HUES6 (cell line): ENCODE measurements at regions not wholly inside any gene's neighbourhood (a gene's known extent, or its start where the extent isn't known, plus 50 kb on each side); places are given as distances from the start of the nearest gene placed in this dataset.

Experiments used
- H3K27ac ChIP-seq: 2 replicates; pipeline ENCODE4 v1.7.0; 2013; ENCODE audit warnings: low read depth, mild to moderate bottlenecking, low read length, inconsistent platforms
- H3K27me3 ChIP-seq: 2 replicates; pipeline ENCODE4 v1.6.1; 2013; ENCODE audit warnings: low read length; ENCODE audit not compliant: control insufficient read depth, insufficient read depth
- H3K36me3 ChIP-seq: 2 replicates; pipeline ENCODE4 v1.6.1; 2013; ENCODE audit warnings: low read length; ENCODE audit not compliant: control insufficient read depth, insufficient read depth
- H3K4me1 ChIP-seq: 2 replicates; pipeline ENCODE4 v1.6.1; 2013; ENCODE audit warnings: low read length; ENCODE audit not compliant: control insufficient read depth, insufficient read depth
- H3K4me3 ChIP-seq: 2 replicates; pipeline ENCODE4 v1.5.1; 2013; ENCODE audit warnings: low read depth, low read length
- H3K9ac ChIP-seq: one replicate; pipeline ENCODE4 v1.6.1; 2013; ENCODE audit warnings: mild to moderate bottlenecking, low read length
- H3K9me3 ChIP-seq: 2 replicates; pipeline ENCODE4 v1.6.1; 2013; ENCODE audit warnings: low read depth, low read length; ENCODE audit not compliant: control insufficient read depth, insufficient read depth

DNA sequence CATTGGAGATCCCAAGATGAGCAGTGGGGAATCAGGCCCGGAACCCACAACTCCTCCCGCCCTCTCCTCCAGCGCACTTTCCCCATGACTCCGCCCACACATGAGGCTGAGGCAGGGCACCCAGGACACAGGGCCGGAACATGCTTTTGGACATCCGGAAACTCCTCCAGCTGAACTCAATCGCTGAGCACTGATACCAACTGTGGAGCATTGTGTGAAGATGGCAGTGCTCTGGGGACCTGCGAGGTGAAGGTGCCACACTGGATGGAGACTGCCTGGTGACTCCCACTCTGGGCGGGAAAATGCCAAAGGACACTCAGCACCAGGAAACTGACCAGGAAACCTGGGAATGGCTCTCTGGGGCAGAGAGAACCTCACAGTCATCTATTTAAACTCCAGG lies 189.1 kb downstream of the FAM43A start:
- Histone ChIP-seq H3K27me3 (no peaks in the 10 kb centered on the region), H3K4me1 (peaks cover 30% of the 10 kb centered on the region), H3K9me3 (peaks cover 4% of the 10 kb centered on the region), H3K27ac (no peak overlapping the region), H3K4me3 (no peak overlapping the region), H3K9ac (no peak overlapping the region), H3K36me3 (no peaks in the 10 kb centered on the region)

DNA sequence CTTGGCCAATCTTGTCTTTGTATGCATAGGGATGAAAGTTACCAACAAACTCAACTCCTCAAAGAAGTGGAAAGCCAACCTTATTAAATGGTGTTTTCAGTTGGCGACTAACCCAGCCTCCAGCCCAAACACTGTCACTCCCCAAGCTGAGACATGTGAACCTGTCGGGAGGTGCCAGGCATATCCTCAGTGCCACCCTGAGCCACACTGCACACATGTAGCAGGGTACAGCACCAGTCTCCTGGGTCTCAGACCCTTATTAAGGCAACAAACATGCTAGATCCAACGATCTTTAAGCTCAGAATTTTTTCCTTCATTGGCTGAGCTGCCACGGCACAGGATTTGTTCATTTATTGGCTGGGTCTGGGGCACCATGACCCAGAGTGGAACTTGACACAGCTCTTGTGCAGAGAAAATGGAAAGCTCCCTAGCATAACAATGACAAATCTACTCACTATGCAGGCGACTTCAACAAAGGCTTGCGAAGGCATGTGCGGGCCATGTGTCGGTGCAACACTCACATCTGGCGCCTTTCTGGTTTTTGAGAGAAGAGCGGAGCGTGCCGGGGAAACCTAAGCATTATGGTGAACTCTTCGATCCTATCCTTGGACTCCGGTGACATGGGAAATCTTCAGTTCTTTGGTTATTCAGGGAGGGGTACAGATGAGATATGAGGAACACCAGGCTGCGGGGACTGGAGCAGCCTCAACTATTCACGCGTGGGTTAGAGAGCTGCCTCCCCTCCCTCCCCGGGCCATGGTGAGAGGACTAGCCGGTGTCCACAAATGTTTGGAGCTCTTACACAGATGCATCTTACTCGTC lies 190.1 kb downstream of the FAM43A start:
- no peaks in the 10 kb centered on the region for H3K27me3 ChIP-seq
- H3K9me3 ChIP-seq, result no peaks in the 10 kb centered on the region
- H3K4me3 ChIP-seq, result no peak overlapping the region
- H3K36me3 ChIP-seq, result no peaks in the 10 kb centered on the region
- no peak overlapping the region for H3K9ac ChIP-seq
- H3K4me1 ChIP-seq, result peaks cover 25% of the 10 kb centered on the region
- no peak overlapping the region for H3K27ac ChIP-seq

DNA sequence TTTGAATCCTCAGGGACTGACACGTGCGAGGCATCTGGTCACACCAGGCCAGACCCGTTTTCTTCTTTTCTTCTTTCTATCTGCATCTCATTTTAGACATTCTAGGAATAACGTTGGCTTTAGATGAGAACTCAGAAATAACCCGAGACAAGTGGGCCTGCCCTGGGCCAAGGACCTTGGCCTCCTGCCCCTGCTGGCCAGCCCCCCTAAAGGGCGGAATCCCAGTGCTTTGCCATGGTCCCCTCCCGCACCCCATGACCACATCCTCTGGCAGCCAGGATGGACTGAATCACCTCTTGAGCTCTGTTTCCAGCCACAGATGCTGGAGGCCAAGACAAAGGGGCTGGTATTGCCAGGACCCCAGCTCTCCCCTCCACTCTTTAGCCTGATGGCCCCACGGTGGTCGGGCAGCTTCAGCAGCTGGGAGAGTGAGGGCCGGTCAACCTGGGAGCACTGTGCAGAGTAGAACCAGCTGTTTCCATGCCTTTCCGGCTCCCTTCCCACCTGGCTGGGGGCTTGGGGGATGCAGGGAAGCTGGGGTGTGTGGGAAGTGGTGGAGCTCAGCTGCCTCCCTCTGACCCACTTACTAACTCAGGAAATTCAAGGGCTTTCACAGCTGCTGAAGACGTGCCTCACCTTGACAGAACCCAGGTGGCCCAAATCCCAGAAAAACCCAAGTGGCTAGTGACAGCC lies 190.9 kb downstream of the FAM43A start:
- H3K9ac ChIP-seq, result no peak overlapping the region
- H3K4me1 ChIP-seq, result peaks cover 18% of the 10 kb centered on the region
- no peak overlapping the region for H3K27ac ChIP-seq
- no peaks in the 10 kb centered on the region for H3K27me3 ChIP-seq
- no peaks in the 10 kb centered on the region for H3K36me3 ChIP-seq
- no peaks in the 10 kb centered on the region for H3K9me3 ChIP-seq
- no peak overlapping the region for H3K4me3 ChIP-seq

DNA sequence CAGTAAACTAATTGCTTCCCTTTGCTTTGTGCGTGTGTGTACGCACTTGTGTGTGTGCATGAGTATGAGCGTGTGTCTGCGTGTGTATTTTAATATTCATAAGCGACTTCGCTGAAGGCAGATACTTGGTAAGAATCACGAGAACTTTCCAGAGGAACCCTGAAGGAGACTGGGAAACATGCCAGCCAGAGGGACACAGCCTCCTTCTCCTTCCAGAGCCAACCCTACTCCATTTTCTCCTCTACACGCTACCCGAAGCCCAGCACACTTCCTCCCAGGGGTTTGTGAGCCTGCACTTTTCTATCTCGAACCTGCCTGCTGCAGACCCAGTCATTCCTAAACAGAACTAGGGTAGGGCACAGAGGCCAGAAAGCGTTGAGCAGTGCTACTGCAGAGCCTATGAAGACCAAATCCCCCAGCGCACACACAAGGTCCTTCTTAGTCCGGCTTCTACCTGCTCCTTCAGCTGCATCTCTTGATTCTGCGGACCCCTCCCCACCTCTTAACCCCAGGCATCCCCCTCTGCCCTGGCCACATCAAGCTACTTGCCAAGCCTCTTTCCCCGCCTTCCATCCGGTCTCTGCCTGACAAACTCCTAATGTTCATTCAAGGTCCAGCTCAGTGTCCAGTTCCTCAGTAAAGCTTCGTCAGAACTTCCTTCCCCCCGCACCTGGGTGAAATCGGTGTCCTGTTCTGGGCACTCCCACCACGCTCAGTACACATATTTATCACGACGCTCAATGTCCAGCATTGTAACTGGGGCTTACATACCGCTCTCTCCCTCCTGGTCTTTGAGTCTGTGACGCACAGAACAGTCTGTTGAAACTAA lies 191.8 kb downstream of the FAM43A start:
- Histone ChIP-seq H3K9ac (no peak overlapping the region), H3K9me3 (no peaks in the 10 kb centered on the region), H3K27ac (no peak overlapping the region), H3K4me3 (no peak overlapping the region), H3K4me1 (peaks cover 8% of the 10 kb centered on the region), H3K27me3 (no peaks in the 10 kb centered on the region), H3K36me3 (no peaks in the 10 kb centered on the region)

DNA sequence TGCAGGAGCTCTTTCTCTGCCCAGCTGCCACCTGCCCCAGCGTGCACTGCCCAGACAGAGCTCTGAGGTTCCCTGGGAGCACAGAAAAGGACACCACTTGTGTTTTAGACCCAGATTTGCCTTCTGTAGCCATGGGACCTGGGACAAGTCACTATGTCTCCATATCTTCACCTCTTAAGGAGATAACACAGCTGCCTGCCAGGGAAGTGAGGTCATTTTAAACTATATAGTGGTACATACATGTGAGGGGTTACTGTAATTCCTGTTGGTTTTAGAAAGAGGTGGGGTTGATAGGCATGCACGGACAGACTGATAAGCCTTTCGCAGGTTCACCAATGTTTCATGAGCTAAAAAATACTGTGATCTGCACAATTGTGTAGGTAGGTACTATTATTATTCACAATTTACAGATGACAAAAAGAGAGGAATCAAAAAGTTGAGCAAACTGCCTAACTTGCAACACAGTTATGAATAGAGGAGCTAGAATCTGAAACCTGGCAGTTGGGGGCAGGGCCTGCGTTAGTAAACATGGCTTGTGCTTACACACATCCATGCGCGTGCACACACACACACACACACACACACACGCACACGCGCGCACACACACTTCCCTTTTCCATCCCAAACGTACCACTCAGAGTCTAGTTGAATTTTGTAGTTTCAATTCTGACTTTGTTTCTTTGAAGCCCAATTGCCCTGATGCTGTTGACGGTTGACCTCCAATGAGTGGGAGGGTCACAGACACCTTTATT lies 193.6 kb downstream of the FAM43A start:
- H3K4me3 ChIP-seq, result no peak overlapping the region
- peaks cover 9% of the 10 kb centered on the region for H3K9me3 ChIP-seq
- H3K36me3 ChIP-seq, result no peaks in the 10 kb centered on the region
- H3K4me1 ChIP-seq, result no peaks in the 10 kb centered on the region
- H3K27ac ChIP-seq, result no peak overlapping the region
- no peak overlapping the region for H3K9ac ChIP-seq
- no peaks in the 10 kb centered on the region for H3K27me3 ChIP-seq

DNA sequence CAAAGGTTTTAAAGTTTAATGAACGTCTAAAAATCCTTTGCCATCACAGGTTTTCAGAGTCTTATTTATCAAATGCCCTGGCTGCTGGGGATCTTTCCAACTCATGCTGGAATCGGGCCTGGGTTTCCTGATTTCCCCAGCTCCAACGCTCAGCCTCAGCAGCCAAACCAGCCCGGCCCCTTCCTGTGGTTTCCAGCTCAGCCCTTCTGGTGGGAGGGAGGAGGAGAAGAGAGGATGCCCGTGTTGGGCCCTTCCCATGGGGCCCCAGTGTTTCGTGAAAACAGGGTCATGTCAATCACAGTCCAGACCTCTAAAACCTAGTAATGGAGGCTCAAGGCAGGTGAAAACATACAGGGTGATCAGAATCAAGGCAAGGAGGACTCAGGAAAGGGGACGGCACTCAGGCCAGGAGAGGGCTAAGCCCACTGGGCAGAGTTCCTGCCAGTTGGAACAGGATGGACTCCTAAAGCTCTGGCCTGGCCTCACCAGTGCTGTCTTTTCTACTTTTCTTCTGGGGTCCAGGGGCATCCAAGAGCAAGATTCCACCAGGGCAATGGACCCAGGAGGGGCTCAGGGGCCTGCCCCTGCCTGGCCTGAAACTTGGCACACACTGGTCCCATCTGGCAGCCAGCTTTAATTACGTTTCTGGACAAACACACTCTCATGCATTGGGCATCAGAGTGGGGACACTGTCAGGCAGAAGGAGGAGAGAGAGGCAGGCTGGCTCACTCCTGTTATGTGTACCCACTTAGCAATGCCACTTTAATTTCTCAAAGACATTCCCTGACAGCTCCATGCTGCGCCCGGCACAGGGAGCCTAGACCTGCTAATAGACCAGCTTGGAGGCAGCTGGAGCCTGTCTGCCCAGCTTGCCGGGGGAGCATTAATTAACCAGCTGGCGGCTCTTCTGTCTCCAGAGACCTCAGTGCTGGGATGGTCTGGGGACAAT lies 194.6 kb downstream of the FAM43A start:
- no peak overlapping the region for H3K9ac ChIP-seq
- no peak overlapping the region for H3K4me3 ChIP-seq
- no peaks in the 10 kb centered on the region for H3K27me3 ChIP-seq
- no peak overlapping the region for H3K27ac ChIP-seq
- no peaks in the 10 kb centered on the region for H3K36me3 ChIP-seq
- H3K9me3 ChIP-seq, result peaks cover 18% of the 10 kb centered on the region
- no peaks in the 10 kb centered on the region for H3K4me1 ChIP-seq

DNA sequence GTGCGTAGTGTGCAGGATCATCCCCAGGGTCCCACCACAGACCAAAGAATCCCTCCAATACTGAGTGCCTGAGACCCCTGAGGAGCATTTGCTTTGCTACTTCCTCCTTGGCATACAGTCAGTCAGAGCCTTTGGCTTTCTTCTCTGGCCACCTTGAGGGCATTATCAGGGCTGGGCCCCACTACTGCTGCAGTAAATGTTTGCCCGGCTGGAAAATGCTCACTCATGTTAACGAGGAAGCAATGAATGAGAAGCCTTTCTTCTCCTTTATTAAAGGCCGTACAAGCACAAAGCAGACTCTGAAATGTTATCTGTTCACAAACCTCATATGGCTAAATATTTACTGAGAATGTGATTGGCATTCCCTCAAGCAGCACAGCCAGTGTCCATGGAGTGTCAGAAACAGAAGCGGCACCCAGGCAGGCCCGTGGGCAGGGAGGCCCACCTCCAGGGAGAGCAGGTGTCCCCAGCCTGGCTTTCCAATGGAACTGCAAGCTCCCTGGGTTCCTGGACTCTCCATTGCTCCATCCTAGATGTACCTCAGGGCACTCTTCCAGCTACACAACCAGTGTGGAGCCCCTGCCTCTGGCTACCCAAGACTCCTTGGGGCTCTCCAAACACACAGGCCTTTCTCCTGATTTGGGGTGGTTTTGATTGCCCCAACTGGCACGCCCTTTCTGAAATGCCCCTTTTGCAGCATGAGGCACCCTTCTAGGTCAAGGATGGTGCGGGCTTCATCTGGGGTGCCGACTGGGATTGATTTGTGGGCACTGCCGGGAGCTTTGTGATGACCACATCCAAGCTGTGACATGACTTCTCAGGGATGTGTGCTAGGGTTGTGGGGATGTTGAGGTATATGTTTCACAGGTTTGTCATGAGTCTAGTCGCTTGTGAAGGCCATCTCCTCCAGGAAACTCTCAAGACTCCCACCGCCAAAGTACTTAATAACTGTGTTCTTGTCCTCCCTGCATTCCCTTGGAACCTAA lies 195.6 kb downstream of the FAM43A start:
- H3K4me1 ChIP-seq, result no peaks in the 10 kb centered on the region
- H3K9me3 ChIP-seq, result peaks cover 20% of the 10 kb centered on the region
- H3K36me3 ChIP-seq, result no peaks in the 10 kb centered on the region
- no peak overlapping the region for H3K9ac ChIP-seq
- H3K27ac ChIP-seq, result no peak overlapping the region
- no peak overlapping the region for H3K4me3 ChIP-seq
- no peaks in the 10 kb centered on the region for H3K27me3 ChIP-seq

DNA sequence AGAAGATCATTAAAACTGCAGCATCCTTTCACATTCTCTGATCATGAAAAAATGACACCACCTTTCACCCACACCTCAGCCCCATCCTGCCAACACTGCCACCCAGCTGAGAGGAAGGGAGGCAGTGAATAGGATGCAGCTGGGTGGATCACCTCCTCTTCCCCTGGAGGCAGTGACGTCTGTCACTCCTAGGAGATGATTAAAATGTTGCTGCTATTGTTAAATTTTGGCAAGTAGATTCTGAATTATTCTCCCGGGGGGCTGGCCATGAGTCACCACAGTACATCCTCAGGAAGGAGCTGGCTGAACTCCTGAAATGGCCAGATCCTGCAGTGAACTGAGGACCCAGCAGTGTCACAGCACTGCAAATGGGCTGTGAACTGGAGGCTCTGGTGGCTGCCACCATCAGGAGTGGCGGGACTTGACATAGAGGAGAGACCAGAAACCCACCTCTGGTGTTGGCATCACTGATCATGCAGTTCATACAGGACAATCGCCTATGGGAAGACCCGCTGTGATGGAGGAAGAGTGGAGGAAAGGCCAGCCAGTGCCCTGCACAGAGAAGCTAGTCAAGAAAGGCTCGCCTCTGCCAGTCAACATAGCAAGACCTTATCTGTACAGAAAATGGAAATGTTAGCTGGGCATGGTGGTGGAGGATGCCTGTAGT lies 199.1 kb downstream of the FAM43A start:
- Histone ChIP-seq H3K4me1 (no peaks in the 10 kb centered on the region), H3K9me3 (peaks cover 20% of the 10 kb centered on the region), H3K27me3 (no peaks in the 10 kb centered on the region), H3K4me3 (no peak overlapping the region), H3K36me3 (no peaks in the 10 kb centered on the region), H3K9ac (no peak overlapping the region), H3K27ac (no peak overlapping the region)

DNA sequence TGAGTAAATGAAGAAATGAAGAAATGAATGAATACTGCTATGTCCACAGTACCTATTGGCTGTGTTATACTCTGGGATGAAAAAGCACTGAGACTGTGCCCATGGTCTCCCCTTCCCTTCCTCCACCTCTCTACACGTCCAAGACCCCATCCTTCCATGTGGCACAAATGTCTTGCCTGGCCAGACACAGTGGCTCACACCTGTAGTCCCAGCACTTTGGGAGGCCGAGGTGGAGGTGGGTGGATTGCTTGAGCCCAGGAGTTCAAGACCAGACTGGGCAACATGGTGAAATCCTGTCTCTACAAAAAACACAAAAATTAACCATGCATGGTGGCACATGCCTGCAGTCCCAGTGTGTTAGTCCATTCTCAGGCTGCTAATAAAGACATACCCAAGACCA lies 200.1 kb downstream of the FAM43A start:
- peaks cover 20% of the 10 kb centered on the region for H3K9me3 ChIP-seq
- H3K27ac ChIP-seq, result no peak overlapping the region
- H3K9ac ChIP-seq, result no peak overlapping the region
- no peaks in the 10 kb centered on the region for H3K4me1 ChIP-seq
- no peaks in the 10 kb centered on the region for H3K36me3 ChIP-seq
- no peaks in the 10 kb centered on the region for H3K27me3 ChIP-seq
- no peak overlapping the region for H3K4me3 ChIP-seq
